Neural progenitor cell (in vitro differentiated cells): ENCODE measurements at regions not wholly inside any gene's neighbourhood (a gene's known extent, or its start where the extent isn't known, plus 50 kb on each side); places are given as distances from the start of the nearest gene placed in this dataset.

ENCODE experiments used
- DNase-seq: peaks from one replicate; pipeline ENCODE4 v3.0.0-alpha.2; 2016; ENCODE audit warnings: low spot score
- H2AFZ ChIP-seq: fragments of 200-600 bp; sonication (generic); replicated peaks from 2 replicates; pipeline ENCODE4 v1.6.1; 2016; ENCODE audit warnings: antibody characterized with exemption
- H3F3A ChIP-seq: fragments of 200-600 bp; sonication (generic); 2 replicates; pipeline ENCODE4 v1.6.1; 2016; ENCODE audit warnings: antibody characterized with exemption, low read depth
- H3K27ac ChIP-seq: fragments of 200-600 bp; sonication (generic); 2 replicates; pipeline ENCODE4 v1.5.1; 2016; ENCODE audit warnings: mild to moderate bottlenecking
- H3K27me3 ChIP-seq: fragments of 200-600 bp; sonication (generic); 2 replicates; pipeline ENCODE4 v1.6.1; 2016; ENCODE audit warnings: mild to moderate bottlenecking, moderate library complexity
- H3K36me3 ChIP-seq: fragments of 200-600 bp; sonication (generic); 2 replicates; pipeline ENCODE4 v1.5.1; 2016
- H3K4me1 ChIP-seq: fragments of 200-600 bp; sonication (generic); 2 replicates; pipeline ENCODE4 v1.6.1; 2016; ENCODE audit warnings: mixed run types
- H3K4me2 ChIP-seq: fragments of 200-600 bp; sonication (generic); 2 replicates; pipeline ENCODE4 v1.6.1; 2016
- H3K4me3 ChIP-seq: fragments of 200-600 bp; sonication (generic); 2 replicates; pipeline ENCODE4 v1.5.1; 2016
- H3K79me2 ChIP-seq: fragments of 200-600 bp; sonication (generic); 2 replicates; pipeline ENCODE4 v1.6.1; 2016; ENCODE audit warnings: low read depth
- H3K9ac ChIP-seq: fragments of 200-600 bp; sonication (generic); 2 replicates; pipeline ENCODE4 v1.6.1; 2016
- H3K9me3 ChIP-seq: fragments of 200-600 bp; sonication (generic); 2 replicates; pipeline ENCODE4 v1.5.1; 2016; ENCODE audit warnings: low read depth
- H4K20me1 ChIP-seq: fragments of 200-600 bp; sonication (generic); 2 replicates; pipeline ENCODE4 v1.6.1; 2016; ENCODE audit warnings: low read depth
- H3K27ac Mint-ChIP-seq: 3 replicates; pipeline ENCODE4 v1.8.0; 2021; ENCODE audit warnings: mixed read lengths
- H3K27me3 Mint-ChIP-seq: 2 replicates; pipeline ENCODE4 v1.8.0; 2022; ENCODE audit warnings: low read depth, mild to moderate bottlenecking, inconsistent platforms, moderate library complexity, mixed read lengths; ENCODE audit not compliant: insufficient read depth
- H3K36me3 Mint-ChIP-seq: 3 replicates; pipeline ENCODE4 v1.8.0; 2021; ENCODE audit warnings: mixed read lengths
- H3K4me1 Mint-ChIP-seq: 3 replicates; pipeline ENCODE4 v1.8.0; 2021; ENCODE audit warnings: mixed read lengths
- H3K4me3 Mint-ChIP-seq: 3 replicates; pipeline ENCODE4 v1.8.0; 2021; ENCODE audit warnings: mild to moderate bottlenecking, moderate library complexity, mixed read lengths
- H3K9me3 Mint-ChIP-seq: 3 replicates; pipeline ENCODE4 v1.8.0; 2020; ENCODE audit warnings: mixed read lengths
- EZH2 ChIP-seq: fragments of 200-600 bp; sonication (generic); IDR thresholded peaks from 2 replicates; pipeline ENCODE4 v1.6.1; 2017; ENCODE audit warnings: antibody characterized with exemption, mild to moderate bottlenecking, moderate library complexity
- EZH2phosphoT487 ChIP-seq: fragments of 200-600 bp; sonication (generic); IDR thresholded peaks from 2 replicates; pipeline ENCODE4 v1.6.1; 2017; ENCODE audit warnings: antibody characterized with exemption
- TF ChIP-seq, protein P1 (sequence below): fragments of 200-600 bp; sonication (generic); IDR thresholded peaks from 2 replicates; pipeline ENCODE4 v1.5.1; 2017; ENCODE audit warnings: antibody characterized with exemption, mild to moderate bottlenecking

DNA sequence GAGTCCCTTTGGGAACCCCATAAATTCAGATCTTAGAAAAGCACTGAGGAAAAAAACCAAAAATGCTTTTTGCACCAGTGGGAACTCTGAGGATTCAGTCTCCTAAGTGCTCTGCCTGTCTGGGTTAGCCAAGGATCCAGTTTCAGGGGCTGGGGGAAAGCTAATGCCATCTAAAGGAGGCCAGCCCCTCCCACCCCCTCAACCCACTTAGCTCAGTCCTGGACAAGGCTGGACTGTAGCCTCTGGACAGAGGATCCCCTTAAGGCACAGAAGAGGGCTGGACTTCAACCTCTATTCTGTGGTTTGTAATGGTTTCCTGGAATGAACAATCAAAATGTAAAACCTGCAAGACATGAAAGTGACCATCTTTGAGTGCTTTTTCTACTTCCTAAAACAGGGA, 356.1 kb upstream of the ZFHX3 start:
- no peak overlapping the region for H3K27ac Mint-ChIP-seq
- H3K27me3 ChIP-seq = no peaks in the 10 kb centered on the region
- peak; percentile 38 for DNase-seq
- no peak overlapping the region for H3K4me3 ChIP-seq
- no peak for TF ChIP-seq EZH2
- TF ChIP-seq, protein P1, sequence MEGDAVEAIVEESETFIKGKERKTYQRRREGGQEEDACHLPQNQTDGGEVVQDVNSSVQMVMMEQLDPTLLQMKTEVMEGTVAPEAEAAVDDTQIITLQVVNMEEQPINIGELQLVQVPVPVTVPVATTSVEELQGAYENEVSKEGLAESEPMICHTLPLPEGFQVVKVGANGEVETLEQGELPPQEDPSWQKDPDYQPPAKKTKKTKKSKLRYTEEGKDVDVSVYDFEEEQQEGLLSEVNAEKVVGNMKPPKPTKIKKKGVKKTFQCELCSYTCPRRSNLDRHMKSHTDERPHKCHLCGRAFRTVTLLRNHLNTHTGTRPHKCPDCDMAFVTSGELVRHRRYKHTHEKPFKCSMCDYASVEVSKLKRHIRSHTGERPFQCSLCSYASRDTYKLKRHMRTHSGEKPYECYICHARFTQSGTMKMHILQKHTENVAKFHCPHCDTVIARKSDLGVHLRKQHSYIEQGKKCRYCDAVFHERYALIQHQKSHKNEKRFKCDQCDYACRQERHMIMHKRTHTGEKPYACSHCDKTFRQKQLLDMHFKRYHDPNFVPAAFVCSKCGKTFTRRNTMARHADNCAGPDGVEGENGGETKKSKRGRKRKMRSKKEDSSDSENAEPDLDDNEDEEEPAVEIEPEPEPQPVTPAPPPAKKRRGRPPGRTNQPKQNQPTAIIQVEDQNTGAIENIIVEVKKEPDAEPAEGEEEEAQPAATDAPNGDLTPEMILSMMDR = no peak
- no peak for TF ChIP-seq EZH2phosphoT487
- H3K79me2 ChIP-seq = no peaks in the 10 kb centered on the region
- no peaks in the 10 kb centered on the region for H3K9me3 ChIP-seq
- no peak overlapping the region for H2AFZ ChIP-seq
- no peak overlapping the region for H3K9ac ChIP-seq
- peaks cover 14% of the 10 kb centered on the region for H3F3A ChIP-seq
- no peak overlapping the region for H3K4me3 Mint-ChIP-seq
- H3K4me1 Mint-ChIP-seq = peaks cover 36% of the 10 kb centered on the region
- H3K4me2 ChIP-seq = peak overlapping the region; percentile 53
- no peaks in the 10 kb centered on the region for H4K20me1 ChIP-seq
- peak overlapping the region; percentile 71 for H3K27ac ChIP-seq
- peaks cover 2% of the 10 kb centered on the region for H3K27me3 Mint-ChIP-seq
- no peaks in the 10 kb centered on the region for H3K9me3 Mint-ChIP-seq
- H3K36me3 Mint-ChIP-seq = no peaks in the 10 kb centered on the region
- no peaks in the 10 kb centered on the region for H3K36me3 ChIP-seq
- peaks cover 31% of the 10 kb centered on the region for H3K4me1 ChIP-seq

DNA sequence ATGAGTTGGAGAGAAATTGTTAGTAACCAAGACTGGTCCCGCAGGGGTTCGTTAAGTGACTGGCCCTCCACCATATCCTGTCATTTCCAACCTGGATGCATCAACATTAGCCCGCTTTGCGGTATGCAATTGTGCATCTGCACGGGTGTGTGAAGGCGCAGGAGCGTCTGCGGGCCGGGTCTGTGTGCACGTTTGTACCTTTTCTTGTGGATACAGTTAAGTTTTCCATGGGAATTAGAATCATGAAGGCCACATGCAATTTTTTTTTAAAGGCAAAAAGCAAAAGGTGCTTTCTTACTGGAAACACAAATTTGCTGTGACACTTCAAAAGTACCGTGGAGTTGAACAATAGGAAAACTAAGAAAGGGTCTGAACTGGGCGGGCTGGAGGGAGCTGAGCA, 355.4 kb upstream of the ZFHX3 start:
- Mint-ChIP-seq H3K9me3 (peaks cover 2% of the 10 kb centered on the region), H3K27ac (peak overlapping the region; percentile 92), H3K27me3 (peaks cover 2% of the 10 kb centered on the region), H3K4me3 (no peak overlapping the region), H3K36me3 (no peaks in the 10 kb centered on the region), H3K4me1 (peaks cover 36% of the 10 kb centered on the region)
- TF ChIP-seq, protein P1 = no peak
- TF ChIP-seq EZH2phosphoT487 (no peak), EZH2 (no peak)
- peak overlapping the region; percentile 71 for H3K27ac ChIP-seq
- H3K79me2 ChIP-seq = no peaks in the 10 kb centered on the region
- H3K4me3 ChIP-seq = no peak overlapping the region
- peak; percentile 38 for DNase-seq
- peak overlapping the region; percentile 53 for H3K4me2 ChIP-seq
- no peaks in the 10 kb centered on the region for H4K20me1 ChIP-seq
- H2AFZ ChIP-seq = peak overlapping the region; percentile 80
- peaks cover 31% of the 10 kb centered on the region for H3K4me1 ChIP-seq
- no peaks in the 10 kb centered on the region for H3K9me3 ChIP-seq
- no peaks in the 10 kb centered on the region for H3K27me3 ChIP-seq
- H3K9ac ChIP-seq = no peak overlapping the region
- H3F3A ChIP-seq = peaks cover 14% of the 10 kb centered on the region
- H3K36me3 ChIP-seq = no peaks in the 10 kb centered on the region

DNA sequence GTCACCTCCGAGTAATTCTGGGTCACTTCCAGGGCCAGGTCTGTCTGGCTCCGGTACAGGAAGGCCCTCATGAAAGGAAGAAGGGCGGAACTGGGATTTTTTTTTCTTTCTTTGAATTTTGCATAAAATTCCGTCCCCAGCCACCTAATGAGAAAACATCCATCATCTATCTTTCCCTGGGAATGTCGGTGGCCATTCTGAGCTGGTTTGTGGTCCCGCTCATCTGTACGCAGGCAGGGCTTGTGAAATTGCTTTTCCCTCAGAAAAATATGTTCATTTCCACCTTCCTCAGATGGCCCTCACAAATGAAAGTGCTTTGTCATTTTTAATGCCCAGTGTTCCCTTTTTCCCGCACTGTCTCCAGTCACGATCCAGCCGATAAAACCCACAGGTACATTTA, 353.0 kb upstream of the ZFHX3 start:
- Histone ChIP-seq H3F3A (peaks cover 14% of the 10 kb centered on the region), H3K27ac (no peak overlapping the region), H4K20me1 (no peaks in the 10 kb centered on the region), H3K27me3 (no peaks in the 10 kb centered on the region), H3K9ac (no peak overlapping the region), H3K36me3 (no peaks in the 10 kb centered on the region), H2AFZ (peak overlapping the region; percentile 97), H3K4me2 (peak overlapping the region; percentile 4), H3K4me1 (peaks cover 31% of the 10 kb centered on the region), H3K79me2 (no peaks in the 10 kb centered on the region), H3K9me3 (no peaks in the 10 kb centered on the region), H3K4me3 (no peak overlapping the region)
- H3K27ac Mint-ChIP-seq = peak overlapping the region; percentile 90
- peaks cover 2% of the 10 kb centered on the region for H3K36me3 Mint-ChIP-seq
- H3K9me3 Mint-ChIP-seq = peaks cover 7% of the 10 kb centered on the region
- no peak for DNase-seq
- peaks cover 2% of the 10 kb centered on the region for H3K27me3 Mint-ChIP-seq
- H3K4me1 Mint-ChIP-seq = peaks cover 36% of the 10 kb centered on the region
- H3K4me3 Mint-ChIP-seq = no peak overlapping the region
- TF ChIP-seq EZH2phosphoT487 (no peak), EZH2 (no peak)
- TF ChIP-seq, protein P1 = no peak
